Endothelial cell of umbilical vein (primary cell): ENCODE measurements at regions not wholly inside any gene's neighbourhood (a gene's known extent, or its start where the extent isn't known, plus 50 kb on each side); places are given as distances from the start of the nearest gene placed in this dataset.

ENCODE experiments used
- BruUV-seq: library from RNA; stranded (reverse); fragments of 400-500 nt; replicated peaks from 2 replicates; lab custom pipeline; 2021; lab: Mats Ljungman, UMichigan
- CTCF ChIA-PET: fragments of 300-600, 350-600 bp; sonication (Branson Sonifier 250); formaldehyde crosslinking; loops from one replicate; lab custom pipeline; 2021; ENCODE audit warnings: antibody characterized with exemption, inconsistent platforms; lab: Charles Lee
- POLR2A ChIA-PET: fragments of 300-600, 350-600 bp; sonication (Branson Sonifier 250); formaldehyde crosslinking; loops from one replicate; lab custom pipeline; 2021; ENCODE audit warnings: antibody characterized with exemption, inconsistent platforms; lab: Charles Lee
- DNase-seq: peaks from one replicate; pipeline ENCODE4 v3.0.0-alpha.2; 2011; ENCODE audit warnings: low read depth, low spot score
- FAIRE-seq: peaks from 2 replicates; lab custom pipeline; 2011; peaks lifted over from hg19 to GRCh38; lab: Jason Lieb, UNC
- H2AFZ ChIP-seq: 2 replicates; pipeline ENCODE4 v1.6.0; 2012; ENCODE audit warnings: low read depth, low read length, control low read depth, inconsistent platforms
- H3K27ac ChIP-seq: 2 replicates; pipeline ENCODE4 v1.5.1; 2011; ENCODE audit warnings: low read depth, mild to moderate bottlenecking, control low read depth, low read length, moderate library complexity; ENCODE audit not compliant: insufficient read depth
- H3K27me3 ChIP-seq, 2 experiments: 2 replicates each; pipeline versions ENCODE4 v1.6.0 to v1.6.1; 2011; ENCODE audit warnings: low read length in 2 of 2, mixed read lengths in 1 of 2; ENCODE audit not compliant: control insufficient read depth in 2 of 2, insufficient read depth in 2 of 2
- H3K36me3 ChIP-seq, 2 experiments: 2 replicates in 1 of 2; 3 replicates in 1 of 2; pipeline ENCODE4 v1.5.1; 2011; ENCODE audit warnings: low read length in 2 of 2, mild to moderate bottlenecking in 1 of 2, moderate library complexity in 1 of 2; ENCODE audit not compliant: control insufficient read depth in 2 of 2, insufficient read depth in 2 of 2; ENCODE audit errors: extremely low read depth in 1 of 2
- H3K4me1 ChIP-seq: 3 replicates; pipeline ENCODE4 v1.5.1; 2011; ENCODE audit warnings: mild to moderate bottlenecking, low read length; ENCODE audit not compliant: control insufficient read depth, insufficient read depth; ENCODE audit errors: extremely low read depth
- H3K4me2 ChIP-seq: 2 replicates; pipeline ENCODE4 v1.6.1; 2011; ENCODE audit warnings: low read length, control low read depth, mixed read lengths; ENCODE audit not compliant: insufficient read depth
- H3K4me3 ChIP-seq, 3 experiments: fragments of 200-600 bp in 1 of 3; sonication (generic), shearing (Covaris generic) in 1 of 3; replicated peaks in 1 of 3; 2 replicates each; pipeline ENCODE4 v1.5.1; 2011 to 2016; ENCODE audit warnings: control low read depth in 3 of 3, low read length in 3 of 3, mild to moderate bottlenecking in 2 of 3, inconsistent platforms in 1 of 3, low read depth in 1 of 3, moderate library complexity in 1 of 3; ENCODE audit not compliant: insufficient read depth in 1 of 3
- H3K79me2 ChIP-seq: 2 replicates; pipeline ENCODE4 v1.6.0; 2012; ENCODE audit warnings: low read length, inconsistent platforms; ENCODE audit not compliant: control insufficient read depth, insufficient read depth
- H3K9ac ChIP-seq: replicated peaks from 2 replicates; pipeline ENCODE3; 2011; ENCODE audit warnings: low read length, control low read depth; ENCODE audit not compliant: insufficient read depth; ENCODE audit errors: extremely low read depth
- H3K9me1 ChIP-seq: replicated peaks from 3 replicates; pipeline ENCODE4 v1.6.0; 2011; ENCODE audit warnings: mild to moderate bottlenecking, low read length; ENCODE audit not compliant: control insufficient read depth, insufficient read depth; ENCODE audit errors: extremely low read depth
- H3K9me3 ChIP-seq: replicated peaks from 2 replicates; pipeline ENCODE4 v1.5.1; 2012; ENCODE audit warnings: low read length, inconsistent platforms; ENCODE audit not compliant: control insufficient read depth, insufficient read depth
- H4K20me1 ChIP-seq: replicated peaks from 2 replicates; pipeline ENCODE3; 2011; ENCODE audit warnings: mild to moderate bottlenecking, low read length; ENCODE audit not compliant: control insufficient read depth, insufficient read depth; ENCODE audit errors: extremely low read depth
- EZH2 ChIP-seq: IDR thresholded peaks from 2 replicates; pipeline ENCODE4 v1.6.1; 2012; ENCODE audit warnings: borderline replicate concordance, low read depth, mild to moderate bottlenecking, moderate library complexity, low read length, inconsistent platforms; ENCODE audit not compliant: severe bottlenecking
- FOS ChIP-seq: IDR thresholded peaks from 2 replicates; pipeline ENCODE4 v1.6.1; 2011; ENCODE audit warnings: mild to moderate bottlenecking, low read length, moderate library complexity, borderline replicate concordance; ENCODE audit not compliant: insufficient read depth
- GATA2 ChIP-seq: IDR thresholded peaks from 2 replicates; pipeline ENCODE4 v1.7.0; 2011; ENCODE audit warnings: low read depth, mild to moderate bottlenecking, moderate library complexity, mixed read lengths, low read length; ENCODE audit not compliant: insufficient read length, insufficient read depth
- JUN ChIP-seq: IDR thresholded peaks from 2 replicates; pipeline ENCODE4 v1.6.1; 2011; ENCODE audit warnings: borderline replicate concordance, low read depth; ENCODE audit not compliant: insufficient read length, insufficient read depth
- MAX ChIP-seq: IDR thresholded peaks from 2 replicates; pipeline ENCODE4 v1.6.1; 2011; ENCODE audit not compliant: insufficient read depth, insufficient read length
- MYC ChIP-seq: IDR thresholded peaks from one replicate; pipeline ENCODE4 v1.6.1; 2011; ENCODE audit warnings: mild to moderate bottlenecking, low read depth, low read length
- POLR2A ChIP-seq: IDR thresholded peaks from 2 replicates; pipeline ENCODE4 v1.6.1; 2012; ENCODE audit warnings: low read depth, mild to moderate bottlenecking, control low read depth, low read length
- POLR2AphosphoS5 ChIP-seq: IDR thresholded peaks from 2 replicates; pipeline ENCODE4 v1.6.1; 2012; ENCODE audit warnings: low read depth, mild to moderate bottlenecking, control low read depth, low read length, moderate library complexity; ENCODE audit not compliant: insufficient read depth
- dilution Hi-C: fragments of 300-500 bp; cut with MboI; formaldehyde crosslinking; loops from one replicate; pipeline ENCODE4 v1.15.0; 2019; ENCODE audit warnings: low sequenced_read_pairs; ENCODE audit not compliant: extremely low pct_ligation_motif_present
- intact Hi-C: fragments of 100-400 bp; cut with micrococcal nuclease; formaldehyde crosslinking; loops from one replicate; pipeline ENCODE4 v1.10.0; 2022
- TF ChIP-seq, protein P1 (sequence below), 2 donors: IDR thresholded peaks; 1 replicate in 1 of 2; 2 replicates in 1 of 2; pipeline ENCODE4 v1.5.1; 2011; ENCODE audit warnings: low read length in 2 of 2, mild to moderate bottlenecking in 2 of 2, moderate library complexity in 2 of 2, control low read depth in 1 of 2, inconsistent platforms in 1 of 2, low read depth in 1 of 2; ENCODE audit not compliant: insufficient read depth in 1 of 2; ENCODE audit errors: extremely low read depth in 1 of 2

- no peaks in the 10 kb centered on the region for H3K36me3 ChIP-seq
- H3K9me1 ChIP-seq = no peaks in the 10 kb centered on the region
- intact Hi-C loops = no loop called here
- ChIA-PET POLR2A (no interaction called here), CTCF (no interaction called here)
- BruUV-seq = no TSS peak
- FAIRE-seq (no peak), DNase-seq (no peak)
- dilution Hi-C loops = no loop called here
- no peak overlapping the region for H3K4me2 ChIP-seq
- no peak overlapping the region for H2AFZ ChIP-seq
- no peak for TF ChIP-seq POLR2A
- TF ChIP-seq GATA2 = no peak
- no peak for TF ChIP-seq POLR2AphosphoS5
- TF ChIP-seq FOS = no peak
- no peak for TF ChIP-seq EZH2
- TF ChIP-seq MAX = no peak
- TF ChIP-seq, protein P1, sequence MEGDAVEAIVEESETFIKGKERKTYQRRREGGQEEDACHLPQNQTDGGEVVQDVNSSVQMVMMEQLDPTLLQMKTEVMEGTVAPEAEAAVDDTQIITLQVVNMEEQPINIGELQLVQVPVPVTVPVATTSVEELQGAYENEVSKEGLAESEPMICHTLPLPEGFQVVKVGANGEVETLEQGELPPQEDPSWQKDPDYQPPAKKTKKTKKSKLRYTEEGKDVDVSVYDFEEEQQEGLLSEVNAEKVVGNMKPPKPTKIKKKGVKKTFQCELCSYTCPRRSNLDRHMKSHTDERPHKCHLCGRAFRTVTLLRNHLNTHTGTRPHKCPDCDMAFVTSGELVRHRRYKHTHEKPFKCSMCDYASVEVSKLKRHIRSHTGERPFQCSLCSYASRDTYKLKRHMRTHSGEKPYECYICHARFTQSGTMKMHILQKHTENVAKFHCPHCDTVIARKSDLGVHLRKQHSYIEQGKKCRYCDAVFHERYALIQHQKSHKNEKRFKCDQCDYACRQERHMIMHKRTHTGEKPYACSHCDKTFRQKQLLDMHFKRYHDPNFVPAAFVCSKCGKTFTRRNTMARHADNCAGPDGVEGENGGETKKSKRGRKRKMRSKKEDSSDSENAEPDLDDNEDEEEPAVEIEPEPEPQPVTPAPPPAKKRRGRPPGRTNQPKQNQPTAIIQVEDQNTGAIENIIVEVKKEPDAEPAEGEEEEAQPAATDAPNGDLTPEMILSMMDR (IDR thresholded peaks at IDR 0.05; ENCODE audit: extremely low read depth in 1 of 2, insufficient read depth in 1 of 2, low read depth in 1 of 2, low read length in 2 of 2) = no peak
- TF ChIP-seq JUN = no peak
- TF ChIP-seq MYC = no peak
- no peaks in the 10 kb centered on the region for H3K79me2 ChIP-seq
- no peak overlapping the region for H3K9ac ChIP-seq
- H3K27ac ChIP-seq = no peak overlapping the region
- H3K4me3 ChIP-seq = no peak overlapping the region
- H3K27me3 ChIP-seq = no peaks in the 10 kb centered on the region
- no peaks in the 10 kb centered on the region for H4K20me1 ChIP-seq
- H3K9me3 ChIP-seq = no peaks in the 10 kb centered on the region
- H3K4me1 ChIP-seq = no peaks in the 10 kb centered on the region
Measured at GRCh38 chr10:64011912-64012714, 490.9 kb downstream of the REEP3 start.
